Stomach (tissue), 4 donors: ENCODE measurements at regions not wholly inside any gene's neighbourhood (a gene's known extent, or its start where the extent isn't known, plus 50 kb on each side); places are given as distances from the start of the nearest gene placed in this dataset.

ENCODE experiments used
- EP300 ChIP-seq: sonication (generic); formaldehyde crosslinking; IDR thresholded peaks from one replicate; pipeline ENCODE4 v1.6.1; 2017; ENCODE audit warnings: antibody characterized with exemption
- POLR2A ChIP-seq, 4 donors: fragments of 450-650 bp; IDR thresholded peaks; one replicate each; pipeline ENCODE4 v1.6.1; 2016; ENCODE audit warnings: antibody characterized with exemption in 4 of 4, control low read depth in 2 of 4, mild to moderate bottlenecking in 1 of 4, moderate library complexity in 1 of 4
- POLR2AphosphoS5 ChIP-seq, 3 donors: sonication (generic); formaldehyde crosslinking; IDR thresholded peaks; one replicate each; pipeline ENCODE4 v1.6.1; 2016; ENCODE audit warnings: antibody characterized with exemption in 3 of 3
- TF ChIP-seq, protein P1 (sequence below), 7 experiments: fragments of 450-650 bp in 4 of 7; fragments of 200-600 bp in 3 of 7; sonication (generic) in 3 of 7; IDR thresholded peaks; one replicate each; pipeline ENCODE4 v1.5.1; 2016 to 2019; ENCODE audit warnings: antibody characterized with exemption in 7 of 7, control low read depth in 2 of 7, mild to moderate bottlenecking in 1 of 7

DNA sequence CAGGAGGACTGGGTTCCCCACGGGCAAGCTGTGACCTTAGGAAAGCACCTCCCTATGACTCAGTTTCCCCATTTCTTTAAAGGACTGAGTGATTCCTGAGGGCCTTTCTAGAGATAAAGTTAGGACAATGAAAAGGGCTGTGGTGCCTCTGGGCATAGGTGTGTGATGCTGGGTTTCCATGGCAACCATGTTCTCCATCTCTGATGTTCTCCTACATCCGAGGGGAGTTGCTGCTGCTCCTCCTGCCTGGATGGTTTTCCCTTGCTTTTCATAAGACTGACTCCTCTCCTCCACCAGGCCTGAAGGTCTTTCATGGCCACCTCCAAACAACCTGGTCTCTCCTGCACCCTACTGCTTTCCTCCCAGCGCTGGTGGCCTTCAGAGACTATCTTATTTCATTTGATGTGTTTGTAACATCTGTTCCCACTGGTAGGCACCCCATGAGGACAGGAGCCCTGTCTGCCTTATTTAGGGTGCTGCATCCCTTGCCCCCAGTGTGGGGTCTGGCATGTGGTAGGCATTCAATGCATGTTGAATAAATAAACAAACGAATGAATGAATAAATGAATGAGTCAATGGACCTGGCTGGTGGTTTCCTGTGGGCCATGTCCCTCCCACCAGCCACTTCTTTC is 112.2 kb upstream of the HAND1 start:
- TF ChIP-seq, protein P1, sequence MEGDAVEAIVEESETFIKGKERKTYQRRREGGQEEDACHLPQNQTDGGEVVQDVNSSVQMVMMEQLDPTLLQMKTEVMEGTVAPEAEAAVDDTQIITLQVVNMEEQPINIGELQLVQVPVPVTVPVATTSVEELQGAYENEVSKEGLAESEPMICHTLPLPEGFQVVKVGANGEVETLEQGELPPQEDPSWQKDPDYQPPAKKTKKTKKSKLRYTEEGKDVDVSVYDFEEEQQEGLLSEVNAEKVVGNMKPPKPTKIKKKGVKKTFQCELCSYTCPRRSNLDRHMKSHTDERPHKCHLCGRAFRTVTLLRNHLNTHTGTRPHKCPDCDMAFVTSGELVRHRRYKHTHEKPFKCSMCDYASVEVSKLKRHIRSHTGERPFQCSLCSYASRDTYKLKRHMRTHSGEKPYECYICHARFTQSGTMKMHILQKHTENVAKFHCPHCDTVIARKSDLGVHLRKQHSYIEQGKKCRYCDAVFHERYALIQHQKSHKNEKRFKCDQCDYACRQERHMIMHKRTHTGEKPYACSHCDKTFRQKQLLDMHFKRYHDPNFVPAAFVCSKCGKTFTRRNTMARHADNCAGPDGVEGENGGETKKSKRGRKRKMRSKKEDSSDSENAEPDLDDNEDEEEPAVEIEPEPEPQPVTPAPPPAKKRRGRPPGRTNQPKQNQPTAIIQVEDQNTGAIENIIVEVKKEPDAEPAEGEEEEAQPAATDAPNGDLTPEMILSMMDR (IDR thresholded peaks at IDR 0.05) = no peak
- TF ChIP-seq POLR2AphosphoS5 (IDR thresholded peaks at IDR 0.05) = no peak
- TF ChIP-seq POLR2A (IDR thresholded peaks at IDR 0.05) = no peak
- TF ChIP-seq EP300 = no peak
